NCI-H226 (cell line): ENCODE measurements at regions not wholly inside any gene's neighbourhood (a gene's known extent, or its start where the extent isn't known, plus 50 kb on each side); places are given as distances from the start of the nearest gene placed in this dataset.
A peak's percentile ranks its signal among the peaks of the same experiment; 100 is the strongest.
"Not testable (repeated sequence)": the region's sequence is repeated elsewhere in the genome, so short reads cannot be mapped to it uniquely, and the experiment has no call there.

Experiments used
- DNase-seq: peaks from one replicate; pipeline ENCODE4 v3.0.0-alpha.2; 2015

GRCh38 chr7:81165070-81165469, 246.2 kb upstream of the SEMA3C start:
- DNase-seq = no peak

GRCh38 chr7:81162771-81163525, 244.1 kb upstream of the SEMA3C start:
- DNase-seq = no peak

GRCh38 chr7:81162234-81162633, 243.4 kb upstream of the SEMA3C start:
- DNase-seq = no peak

- DNase-seq = peak; percentile 81
These were observed 242.7 kb upstream of the SEMA3C start for GRCh38 chr7:81161451-81162075.

- DNase-seq = peak; percentile 56
These were observed 240.6 kb upstream of the SEMA3C start for GRCh38 chr7:81159402-81159801.

- no peak for DNase-seq
These were observed 239.3 kb upstream of the SEMA3C start for GRCh38 chr7:81158189-81158588.

GRCh38 chr7:81155654-81156373, 237.0 kb upstream of the SEMA3C start:
- no peak for DNase-seq

- no peak for DNase-seq
These were observed 235.7 kb upstream of the SEMA3C start for GRCh38 chr7:81154565-81154964.

- not testable (repeated sequence) for DNase-seq
These were observed 234.1 kb upstream of the SEMA3C start for GRCh38 chr7:81152925-81153324.

- no peak for DNase-seq
These were observed 232.1 kb upstream of the SEMA3C start for GRCh38 chr7:81150951-81151361.

GRCh38 chr7:81143856-81144255, 225.0 kb upstream of the SEMA3C start:
- no peak for DNase-seq

- not testable (repeated sequence) for DNase-seq
These were observed 222.7 kb upstream of the SEMA3C start for GRCh38 chr7:81141257-81142205.

GRCh38 chr7:81140775-81141174, 221.9 kb upstream of the SEMA3C start:
- DNase-seq = no peak

GRCh38 chr7:81140252-81140651, 221.4 kb upstream of the SEMA3C start:
- DNase-seq = no peak

- no peak for DNase-seq
These were observed 220.0 kb upstream of the SEMA3C start for GRCh38 chr7:81138870-81139269.

- no peak for DNase-seq
These were observed 216.5 kb upstream of the SEMA3C start for GRCh38 chr7:81135324-81135723.

GRCh38 chr7:81128011-81128410, 209.2 kb upstream of the SEMA3C start:
- no peak for DNase-seq

- DNase-seq = no peak
These were observed 202.0 kb upstream of the SEMA3C start for GRCh38 chr7:81120803-81121202.

GRCh38 chr7:81120111-81120510, 201.3 kb upstream of the SEMA3C start:
- no peak for DNase-seq

- DNase-seq = no peak
These were observed 195.8 kb upstream of the SEMA3C start for GRCh38 chr7:81114633-81115032.

- DNase-seq = no peak
These were observed 193.9 kb upstream of the SEMA3C start for GRCh38 chr7:81112731-81113130.

GRCh38 chr7:81111781-81112540, 193.1 kb upstream of the SEMA3C start:
- peak; percentile 3 for DNase-seq
